Esophagus squamous epithelium (tissue), 5 donors: ENCODE measurements at regions not wholly inside any gene's neighbourhood (a gene's known extent, or its start where the extent isn't known, plus 50 kb on each side); places are given as distances from the start of the nearest gene placed in this dataset.

Source experiments
- DNase-seq: peaks from one replicate; lab custom pipeline; 2025; lab: John Stamatoyannopoulos, UW
- H3K27ac ChIP-seq, 4 donors: fragments of 200-600 bp; sonication (generic); one replicate each; pipeline ENCODE4 v1.5.1; 2016 to 2019; ENCODE audit warnings: mild to moderate bottlenecking in 1 of 4
- H3K27me3 ChIP-seq, 4 donors: fragments of 200-600 bp; sonication (generic); 1 replicate in 3 of 4; 2 replicates in 1 of 4; pipeline versions ENCODE4 v1.5.1 to v1.6.0; 2017 to 2021; ENCODE audit warnings: antibody characterized with exemption in 1 of 4
- H3K36me3 ChIP-seq, 3 donors: fragments of 200-600 bp; sonication (generic); one replicate each; pipeline ENCODE4 v1.5.1; 2016 to 2019
- H3K4me1 ChIP-seq, 3 donors: fragments of 200-600 bp; sonication (generic); one replicate each; pipeline ENCODE4 v1.5.1; 2017 to 2019
- H3K4me3 ChIP-seq, 4 donors: fragments of 200-600 bp; sonication (generic); 1 replicate in 3 of 4; 2 replicates in 1 of 4; pipeline ENCODE4 v1.5.1; 2016 to 2019; ENCODE audit warnings: mild to moderate bottlenecking in 2 of 4, moderate library complexity in 1 of 4
- H3K9me3 ChIP-seq, 3 donors: fragments of 200-600 bp; sonication (generic); one replicate each; pipeline ENCODE4 v1.5.1; 2016 to 2019
- POLR2A ChIP-seq, 4 donors: fragments of 450-650 bp; IDR thresholded peaks; one replicate each; pipeline ENCODE4 v1.6.1; 2017; ENCODE audit warnings: antibody characterized with exemption in 4 of 4, mild to moderate bottlenecking in 4 of 4, moderate library complexity in 3 of 4
- WGBS, 2 donors: methylation state at CpG; one replicate each; pipeline ENCODE4 v1.1.5; 2018; 5-methylcytosine and 5-hydroxymethylcytosine counted together
- intact Hi-C: fragments of 100-400 bp; cut with DNase I; formaldehyde crosslinking; loops from one replicate; pipeline ENCODE4 v1.15.0; 2022
- TF ChIP-seq, protein P1 (sequence below), 6 experiments: fragments of 450-650 bp in 4 of 6; fragments of 200-600 bp in 2 of 6; sonication (generic) in 2 of 6; IDR thresholded peaks; one replicate each; pipeline ENCODE4 v1.5.1; 2016 to 2019; ENCODE audit warnings: antibody characterized with exemption in 6 of 6, mild to moderate bottlenecking in 4 of 6, moderate library complexity in 4 of 6
- donor health status: DM: yes; HTN: yes; CAD: no.

DNA sequence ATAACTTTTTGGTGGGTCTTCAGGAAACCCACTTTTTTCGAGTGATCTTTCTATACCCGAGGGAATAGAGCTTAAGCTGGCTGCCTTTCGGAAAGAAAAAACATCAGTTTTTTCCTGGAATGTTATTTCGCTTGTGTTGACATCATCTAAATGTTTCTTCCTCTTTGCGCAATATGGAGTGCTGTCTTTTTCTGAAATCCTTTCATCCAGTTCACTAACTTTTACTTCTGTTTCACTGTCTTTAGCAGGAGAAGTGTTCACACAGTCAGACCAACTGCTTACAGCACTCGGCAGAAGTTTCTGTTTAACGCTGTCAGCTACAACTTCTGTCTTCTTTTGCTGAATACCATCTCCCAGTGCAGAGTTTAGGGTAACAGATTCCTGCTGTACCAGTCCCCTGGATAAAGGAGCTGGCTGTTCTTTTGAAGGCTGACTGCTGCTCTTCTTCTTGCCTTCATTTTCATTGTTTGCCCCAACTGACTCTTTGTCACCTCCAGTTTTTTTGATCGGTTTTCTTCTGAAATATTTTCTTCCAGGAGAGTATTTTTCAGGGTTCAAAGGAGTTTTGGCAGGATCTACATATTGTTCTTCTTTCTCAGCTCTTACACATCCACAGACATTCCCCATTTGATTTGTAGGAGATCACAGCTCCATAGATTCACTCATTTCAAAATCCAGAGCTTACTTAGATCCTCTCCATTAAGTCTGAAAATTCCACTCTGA is 50.0 kb upstream of the DST start:
- TF ChIP-seq, protein P1, sequence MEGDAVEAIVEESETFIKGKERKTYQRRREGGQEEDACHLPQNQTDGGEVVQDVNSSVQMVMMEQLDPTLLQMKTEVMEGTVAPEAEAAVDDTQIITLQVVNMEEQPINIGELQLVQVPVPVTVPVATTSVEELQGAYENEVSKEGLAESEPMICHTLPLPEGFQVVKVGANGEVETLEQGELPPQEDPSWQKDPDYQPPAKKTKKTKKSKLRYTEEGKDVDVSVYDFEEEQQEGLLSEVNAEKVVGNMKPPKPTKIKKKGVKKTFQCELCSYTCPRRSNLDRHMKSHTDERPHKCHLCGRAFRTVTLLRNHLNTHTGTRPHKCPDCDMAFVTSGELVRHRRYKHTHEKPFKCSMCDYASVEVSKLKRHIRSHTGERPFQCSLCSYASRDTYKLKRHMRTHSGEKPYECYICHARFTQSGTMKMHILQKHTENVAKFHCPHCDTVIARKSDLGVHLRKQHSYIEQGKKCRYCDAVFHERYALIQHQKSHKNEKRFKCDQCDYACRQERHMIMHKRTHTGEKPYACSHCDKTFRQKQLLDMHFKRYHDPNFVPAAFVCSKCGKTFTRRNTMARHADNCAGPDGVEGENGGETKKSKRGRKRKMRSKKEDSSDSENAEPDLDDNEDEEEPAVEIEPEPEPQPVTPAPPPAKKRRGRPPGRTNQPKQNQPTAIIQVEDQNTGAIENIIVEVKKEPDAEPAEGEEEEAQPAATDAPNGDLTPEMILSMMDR (IDR thresholded peaks at IDR 0.05) = no peak
- TF ChIP-seq POLR2A (IDR thresholded peaks at IDR 0.05) = peak in 2 of 4 donors; percentile 14 to 20
- intact Hi-C loops = no loop called here
- WGBS, 2 donors = 51 to 60% methylated on average over 8 of the region's 8 CpGs
- no peaks in the 10 kb centered on the region for H3K36me3 ChIP-seq
- peak overlapping the region; percentile 63 to 82 (median 79) for H3K27ac ChIP-seq
- no peak for DNase-seq
- no peaks in the 10 kb centered on the region for H3K27me3 ChIP-seq
- H3K4me1 ChIP-seq = peaks cover 0 to 12% (median 0%) of the 10 kb centered on the region in 3 donors
- H3K4me3 ChIP-seq = peak overlapping the region in 3 of 4 donors; percentile 25 to 57 (median 29)
- H3K9me3 ChIP-seq = no peaks in the 10 kb centered on the region
